IgD-negative memory B cell (primary cell): ENCODE measurements at regions not wholly inside any gene's neighbourhood (a gene's known extent, or its start where the extent isn't known, plus 50 kb on each side); places are given as distances from the start of the nearest gene placed in this dataset.
"Not testable (repeated sequence)": the region's sequence is repeated elsewhere in the genome, so short reads cannot be mapped to it uniquely, and the experiment has no call there.

ENCODE experiments used
- H3K27ac Mint-ChIP-seq, 3 donors: one replicate each; pipeline ENCODE4 v1.8.0; 2020 to 2022; ENCODE audit warnings: mild to moderate bottlenecking in 3 of 3, mixed read lengths in 3 of 3, moderate library complexity in 1 of 3
- H3K27me3 Mint-ChIP-seq: one replicate; pipeline ENCODE4 v1.8.0; 2021; ENCODE audit warnings: mixed read lengths
- H3K36me3 Mint-ChIP-seq: one replicate; pipeline ENCODE4 v1.8.0; 2020; ENCODE audit warnings: mild to moderate bottlenecking, mixed read lengths
- H3K4me1 Mint-ChIP-seq, 3 donors: one replicate each; pipeline ENCODE4 v1.8.0; 2020 to 2022; ENCODE audit warnings: mixed read lengths in 3 of 3, mild to moderate bottlenecking in 1 of 3
- H3K4me3 Mint-ChIP-seq, 4 donors: one replicate each; pipeline ENCODE4 v1.8.0; 2020 to 2022; ENCODE audit warnings: mild to moderate bottlenecking in 4 of 4, mixed read lengths in 4 of 4, moderate library complexity in 3 of 4
- H3K9me3 Mint-ChIP-seq, 3 donors: one replicate each; pipeline ENCODE4 v1.8.0; 2020 to 2021; ENCODE audit warnings: mixed read lengths in 3 of 3, mild to moderate bottlenecking in 1 of 3

DNA sequence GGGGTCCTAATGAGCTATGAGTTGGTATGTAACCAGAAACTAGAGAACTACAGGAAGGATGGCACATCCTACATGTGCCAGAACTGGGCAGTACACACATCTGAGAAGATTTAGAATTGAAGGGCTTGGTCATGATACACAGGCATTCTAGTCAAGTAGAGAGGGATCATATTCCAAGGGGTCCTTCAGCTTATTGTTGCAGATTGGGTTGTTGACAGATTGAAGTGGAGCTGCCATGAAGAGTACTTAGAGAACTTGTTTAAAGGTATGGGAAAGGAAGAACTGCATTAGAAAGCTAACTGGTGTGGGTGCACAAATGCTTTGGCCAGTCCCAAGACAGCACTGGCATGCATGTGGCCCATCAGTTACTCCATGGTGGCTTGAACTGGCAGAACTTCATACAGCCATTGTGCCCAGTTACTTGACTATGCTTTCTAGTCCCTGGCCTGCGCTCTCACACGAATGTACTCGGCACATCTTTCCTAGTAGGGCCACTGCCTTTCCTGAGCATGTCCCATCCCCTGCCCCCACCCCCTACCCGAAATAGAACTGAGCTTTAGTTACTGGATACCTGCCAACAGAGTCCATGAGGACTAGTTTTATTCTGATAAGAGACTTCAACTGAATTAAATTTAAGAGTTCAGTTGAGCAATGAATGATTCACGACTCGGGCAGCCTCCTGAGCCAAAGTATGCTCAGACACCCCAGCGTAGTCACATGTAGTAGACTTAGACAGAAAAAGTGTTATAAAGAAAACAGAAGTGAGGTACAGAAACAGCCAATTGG, 64.0 kb downstream of the CCNG2 start:
- Mint-ChIP-seq H3K27me3 (no peaks in the 10 kb centered on the region), H3K36me3 (no peaks in the 10 kb centered on the region), H3K27ac (peak overlapping the region in 1 of 3 donors; percentile 49), H3K9me3 (peaks cover 0 to 4% (median 2%) of the 10 kb centered on the region in 3 donors), H3K4me1 (no peaks in the 10 kb centered on the region), H3K4me3 (no peak overlapping the region)

DNA sequence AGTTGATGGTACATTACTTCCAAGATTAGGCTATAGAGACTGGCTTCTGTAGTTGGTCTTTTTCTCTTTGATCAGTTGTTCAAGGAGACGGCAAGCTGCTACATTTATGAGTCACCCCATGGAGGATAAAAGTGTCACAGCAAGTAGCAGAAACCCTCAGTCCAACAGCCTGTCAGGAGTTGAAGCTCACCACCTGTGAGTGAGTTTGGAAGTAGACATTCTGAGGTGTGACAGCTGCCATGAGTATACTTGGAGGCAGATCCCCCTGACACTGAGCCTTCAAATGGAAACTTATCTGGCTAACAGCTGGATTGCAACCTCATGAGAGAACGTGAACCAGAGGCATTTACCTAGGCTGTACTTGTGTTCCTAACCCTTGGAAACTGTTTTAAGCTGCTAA, 68.0 kb downstream of the CCNG2 start:
- Mint-ChIP-seq H3K27me3 (no peaks in the 10 kb centered on the region), H3K4me1 (no peaks in the 10 kb centered on the region), H3K36me3 (peaks cover 8% of the 10 kb centered on the region), H3K4me3 (no peak overlapping the region), H3K27ac (no peak overlapping the region), H3K9me3 (peaks cover 4 to 8% (median 7%) of the 10 kb centered on the region in 3 donors)

DNA sequence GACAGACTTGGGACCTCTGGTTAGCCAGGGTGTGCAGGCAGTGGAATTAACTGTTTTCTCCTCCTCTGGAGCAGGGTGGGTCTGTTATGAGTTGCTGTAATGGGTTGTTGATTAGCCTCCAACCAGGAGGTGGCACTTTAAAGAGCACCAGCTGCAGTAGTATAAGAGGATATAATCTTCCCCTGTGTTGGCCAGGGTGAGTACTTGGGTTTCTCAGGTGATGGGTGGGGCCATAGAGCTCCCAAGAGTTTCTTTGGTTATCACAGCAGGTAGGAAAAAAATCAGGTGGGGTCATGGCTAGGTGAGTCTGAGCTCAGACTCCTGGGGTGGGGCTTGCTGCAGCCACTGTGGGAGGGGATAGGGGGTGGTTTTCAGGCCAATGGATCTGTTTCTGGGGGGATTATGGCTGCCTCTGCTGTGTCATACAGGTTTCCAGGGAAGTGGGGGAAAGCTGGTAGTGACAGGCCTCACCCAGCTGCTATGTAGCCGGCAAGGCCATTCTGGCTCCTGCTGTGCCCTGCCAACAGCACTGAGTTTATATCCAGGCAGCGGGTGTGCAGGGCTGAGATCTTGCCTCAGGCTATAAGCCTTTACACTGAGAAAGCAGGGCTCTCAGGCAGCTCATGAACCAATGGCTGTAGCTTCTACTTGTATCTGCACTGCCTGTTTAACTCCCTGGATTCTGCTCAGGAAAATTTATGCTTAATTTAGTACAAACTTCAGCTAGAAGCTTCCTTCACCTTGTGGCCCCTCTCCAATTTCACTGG, 70.1 kb downstream of the CCNG2 start:
- Mint-ChIP-seq H3K9me3 (peaks cover 3 to 8% (median 7%) of the 10 kb centered on the region in 3 donors), H3K36me3 (peaks cover 8% of the 10 kb centered on the region), H3K27me3 (no peaks in the 10 kb centered on the region), H3K27ac (no peak overlapping the region), H3K4me1 (peaks cover 0 to 3% (median 3%) of the 10 kb centered on the region in 3 donors), H3K4me3 (peak overlapping the region in 1 of 4 donors; percentile 76)

DNA sequence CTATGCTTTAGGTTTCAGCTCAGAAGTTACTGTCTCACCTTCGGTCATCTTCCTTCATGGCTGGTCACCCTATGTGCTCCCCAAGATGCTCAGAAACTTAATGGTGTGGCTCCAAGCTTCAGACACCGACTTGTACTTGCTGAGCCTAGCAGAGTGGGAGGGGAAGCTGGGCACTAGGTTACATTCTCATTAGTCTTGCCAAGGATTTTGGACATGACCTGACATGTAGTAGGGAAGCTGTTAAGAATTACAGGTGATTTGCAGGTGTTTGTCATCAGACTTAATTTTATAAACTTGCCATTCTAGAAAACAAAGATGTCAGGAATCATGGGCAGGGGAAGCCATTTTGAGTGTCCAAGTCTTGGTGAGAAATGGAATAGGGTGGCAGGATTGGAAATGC, 72.4 kb downstream of the CCNG2 start:
- peaks cover 0 to 8% (median 5%) of the 10 kb centered on the region in 3 donors for H3K9me3 Mint-ChIP-seq
- peaks cover 10% of the 10 kb centered on the region for H3K36me3 Mint-ChIP-seq
- H3K4me1 Mint-ChIP-seq: peaks cover 0 to 3% (median 3%) of the 10 kb centered on the region in 3 donors
- no peaks in the 10 kb centered on the region for H3K27me3 Mint-ChIP-seq
- H3K27ac Mint-ChIP-seq: no peak overlapping the region
- no peak overlapping the region for H3K4me3 Mint-ChIP-seq

DNA sequence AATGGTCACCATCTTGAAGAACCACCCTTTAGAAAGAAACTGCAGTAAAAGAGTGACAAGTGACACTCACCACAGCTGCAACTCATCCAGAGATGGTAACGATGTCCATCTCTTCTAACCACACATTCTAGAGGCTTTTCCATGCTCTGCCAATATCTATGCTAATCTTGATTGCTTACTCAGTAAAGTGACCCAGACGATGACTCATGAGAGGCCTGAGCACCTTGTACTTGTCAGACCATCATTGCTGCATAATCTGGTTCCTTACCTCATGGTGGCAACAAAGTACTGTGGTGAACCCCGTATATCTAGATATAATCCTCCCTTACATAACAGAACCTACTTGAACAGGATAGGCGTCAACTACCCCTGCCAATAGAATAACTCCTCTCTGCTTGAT, 75.6 kb downstream of the CCNG2 start:
- H3K27me3 Mint-ChIP-seq: no peaks in the 10 kb centered on the region
- H3K4me3 Mint-ChIP-seq: no peak overlapping the region
- peaks cover 5% of the 10 kb centered on the region for H3K36me3 Mint-ChIP-seq
- H3K9me3 Mint-ChIP-seq: peaks cover 0 to 4% (median 2%) of the 10 kb centered on the region in 3 donors
- H3K4me1 Mint-ChIP-seq: peaks cover 0 to 6% (median 3%) of the 10 kb centered on the region in 3 donors
- H3K27ac Mint-ChIP-seq: no peak overlapping the region

DNA sequence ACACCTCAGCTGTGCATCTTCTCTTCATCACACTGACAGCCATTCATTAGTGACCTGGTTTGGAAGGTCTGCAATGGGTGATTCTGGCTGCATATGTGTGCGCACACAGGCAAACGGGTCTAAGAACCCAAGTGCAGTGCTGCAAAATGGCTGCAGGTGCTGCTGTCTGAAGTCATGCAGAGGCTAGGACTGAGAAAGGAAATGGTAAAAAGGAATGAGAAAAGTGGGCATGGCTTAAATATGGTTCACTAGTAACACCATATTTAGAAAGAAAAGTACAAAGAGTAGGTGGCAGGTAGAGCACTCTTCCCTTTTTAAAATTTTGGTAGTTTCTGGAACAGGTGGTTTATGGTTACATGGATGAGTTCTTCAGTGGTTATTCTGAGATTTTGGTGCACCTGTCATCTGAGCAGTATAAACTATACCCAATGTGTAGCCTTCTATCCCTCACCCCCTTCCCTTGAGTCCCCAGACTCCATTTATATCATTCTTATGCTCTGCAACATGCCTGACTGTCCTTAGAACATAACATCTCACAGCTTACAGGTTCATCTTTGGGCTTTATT, 78.4 kb downstream of the CCNG2 start:
- H3K27ac Mint-ChIP-seq: no peak overlapping the region
- H3K36me3 Mint-ChIP-seq: peaks cover 2% of the 10 kb centered on the region
- H3K27me3 Mint-ChIP-seq: no peaks in the 10 kb centered on the region
- H3K9me3 Mint-ChIP-seq: no peaks in the 10 kb centered on the region
- peaks cover 0 to 7% (median 3%) of the 10 kb centered on the region in 3 donors for H3K4me1 Mint-ChIP-seq
- H3K4me3 Mint-ChIP-seq: no peak overlapping the region

DNA sequence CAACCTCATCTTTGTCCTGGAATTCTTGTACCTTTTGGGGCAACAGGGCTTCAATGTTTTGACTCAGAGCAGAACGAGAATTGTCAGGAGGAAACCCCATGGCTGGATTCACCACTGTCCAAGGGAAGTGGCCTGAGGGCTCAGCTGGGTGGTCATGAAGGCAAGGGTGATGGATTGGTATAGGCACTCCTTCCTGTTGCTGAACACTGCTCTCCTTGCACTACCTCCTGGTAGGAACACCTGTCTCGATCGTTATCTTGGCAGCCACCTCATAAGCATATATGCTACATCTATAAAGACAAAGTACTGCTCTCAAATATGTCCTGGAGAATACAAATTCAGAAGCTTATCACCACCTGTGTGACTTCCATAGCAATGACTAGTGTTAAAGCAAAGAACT, 79.8 kb downstream of the CCNG2 start:
- Mint-ChIP-seq H3K27me3 (peaks cover 1% of the 10 kb centered on the region), H3K27ac (no peak overlapping the region), H3K4me3 (no peak overlapping the region), H3K4me1 (peaks cover 0 to 5% (median 0%) of the 10 kb centered on the region in 3 donors), H3K9me3 (no peaks in the 10 kb centered on the region), H3K36me3 (peaks cover 2% of the 10 kb centered on the region)

DNA sequence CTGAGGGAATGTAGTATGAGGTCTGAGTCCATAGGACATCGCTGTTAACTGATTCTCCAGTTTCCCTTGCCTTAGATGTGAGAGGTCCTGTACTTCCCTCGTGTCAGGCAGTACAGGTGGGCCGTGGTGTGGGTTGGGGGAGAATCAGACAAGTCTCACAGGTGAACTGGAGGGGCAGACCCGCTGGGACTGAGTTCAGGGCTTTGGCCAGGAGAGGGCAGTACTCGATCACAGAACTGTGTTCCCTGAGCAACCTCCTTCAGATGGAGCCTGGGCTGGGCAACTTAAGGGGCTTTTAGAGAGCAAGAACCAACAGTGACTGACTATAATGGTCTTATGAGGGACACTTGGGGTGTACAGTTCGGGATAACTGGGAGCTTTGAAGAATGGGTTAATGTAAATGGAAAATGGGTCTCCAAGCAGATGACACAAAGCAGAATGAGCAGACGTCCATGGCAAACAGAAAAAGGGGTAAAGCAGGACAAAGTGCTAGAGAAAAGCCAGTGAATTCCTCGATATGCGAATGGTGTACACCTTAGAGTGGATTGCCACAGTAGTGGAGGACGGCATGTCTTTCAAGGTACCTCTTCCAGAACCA, 83.6 kb downstream of the CCNG2 start:
- Mint-ChIP-seq H3K27me3 (peaks cover 4% of the 10 kb centered on the region), H3K36me3 (no peaks in the 10 kb centered on the region), H3K9me3 (no peaks in the 10 kb centered on the region), H3K4me1 (peaks cover 0 to 2% (median 0%) of the 10 kb centered on the region in 3 donors), H3K27ac (no peak overlapping the region), H3K4me3 (no peak overlapping the region)

DNA sequence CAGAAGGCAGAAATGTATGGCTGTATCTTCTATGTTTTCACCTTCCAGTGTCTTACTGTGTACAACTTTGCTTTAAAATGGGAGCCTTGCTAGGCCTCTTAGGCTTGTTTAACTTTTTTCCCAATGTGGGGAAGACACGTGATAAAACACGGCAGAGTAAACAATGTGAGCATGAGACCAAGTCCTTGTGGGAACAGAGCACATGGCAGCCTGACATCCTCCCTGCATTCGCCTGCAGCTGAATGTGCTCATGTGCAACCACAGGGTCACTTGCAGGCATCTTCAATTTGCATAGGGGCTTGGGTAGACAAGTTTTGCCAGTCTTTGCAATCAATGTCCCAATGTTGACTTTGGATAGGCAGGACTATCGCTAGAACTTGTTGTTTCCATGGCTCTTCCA, 91.8 kb downstream of the CCNG2 start:
- H3K4me1 Mint-ChIP-seq: no peaks in the 10 kb centered on the region
- H3K9me3 Mint-ChIP-seq: no peaks in the 10 kb centered on the region
- peaks cover 10% of the 10 kb centered on the region for H3K27me3 Mint-ChIP-seq
- H3K36me3 Mint-ChIP-seq: no peaks in the 10 kb centered on the region
- H3K4me3 Mint-ChIP-seq: no peak overlapping the region
- no peak overlapping the region for H3K27ac Mint-ChIP-seq

DNA sequence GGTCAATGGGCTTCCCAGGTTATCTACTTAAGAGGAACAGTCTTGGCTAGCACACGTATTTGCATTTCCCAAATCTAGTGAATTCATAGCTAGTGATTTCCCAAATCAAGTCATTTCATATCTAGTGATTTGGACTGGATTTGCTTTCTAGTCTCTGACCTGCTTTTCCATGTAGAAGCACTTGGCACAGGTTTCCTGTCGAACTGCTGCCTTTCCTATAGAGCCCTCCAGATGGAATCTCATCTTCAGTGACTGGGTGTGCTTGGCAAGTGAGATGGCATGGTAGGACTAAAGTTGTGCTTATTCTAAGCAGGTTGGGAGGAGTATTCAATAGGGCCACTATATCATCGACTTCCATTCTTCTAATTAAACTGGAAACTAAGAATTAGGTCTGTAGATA, 94.7 kb downstream of the CCNG2 start:
- Mint-ChIP-seq H3K36me3 (no peaks in the 10 kb centered on the region), H3K4me3 (no peak overlapping the region), H3K27ac (no peak overlapping the region), H3K9me3 (no peaks in the 10 kb centered on the region), H3K27me3 (peaks cover 11% of the 10 kb centered on the region), H3K4me1 (no peaks in the 10 kb centered on the region)

DNA sequence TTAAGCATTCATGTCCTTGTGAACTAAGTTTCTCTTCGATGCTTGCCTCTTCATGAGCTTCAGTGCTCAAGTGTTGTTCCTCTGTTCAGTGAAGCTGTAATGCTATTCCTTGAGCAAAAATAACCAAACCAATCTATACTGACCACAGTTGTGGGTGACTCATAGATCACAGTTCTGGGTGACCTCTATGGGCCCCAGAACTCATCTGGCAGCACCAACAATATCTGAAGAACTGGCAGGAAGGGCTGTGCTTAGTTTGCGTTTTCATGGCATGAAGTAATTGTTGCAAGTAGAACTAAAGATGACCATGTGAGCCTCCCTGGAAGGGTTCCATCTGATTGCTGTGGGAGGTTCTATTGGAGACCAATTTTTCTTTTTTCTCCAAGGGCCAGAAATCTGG, 106.2 kb downstream of the CCNG2 start:
- Mint-ChIP-seq H3K27me3 (peaks cover 3% of the 10 kb centered on the region), H3K27ac (peak overlapping the region in 1 of 3 donors; percentile 1), H3K9me3 (peaks cover 0 to 8% (median 6%) of the 10 kb centered on the region in 3 donors), H3K4me1 (no peaks in the 10 kb centered on the region), H3K4me3 (no peak overlapping the region), H3K36me3 (peaks cover 4% of the 10 kb centered on the region)

DNA sequence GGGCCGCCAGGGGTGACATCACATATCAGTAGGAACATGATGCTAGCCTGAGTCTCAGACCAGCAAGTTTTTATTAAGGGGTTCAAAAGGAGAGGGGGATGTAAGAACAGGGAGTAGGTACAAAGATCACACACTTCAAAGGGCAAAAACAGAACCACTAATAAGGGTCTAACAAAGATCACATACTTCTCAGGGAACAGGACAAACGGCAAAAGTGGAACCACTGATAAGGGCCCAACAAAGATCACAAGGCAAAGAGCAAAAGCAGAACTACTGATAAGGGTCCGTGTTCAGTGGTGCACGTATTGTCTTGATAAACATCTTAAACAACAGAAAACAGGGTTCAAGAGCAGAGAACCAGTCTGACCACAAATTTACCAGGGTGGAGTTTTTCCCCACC, 107.0 kb downstream of the CCNG2 start:
- not testable (repeated sequence) for H3K36me3 Mint-ChIP-seq, H3K27ac Mint-ChIP-seq, H3K4me1 Mint-ChIP-seq, H3K4me3 Mint-ChIP-seq, H3K9me3 Mint-ChIP-seq, H3K27me3 Mint-ChIP-seq

DNA sequence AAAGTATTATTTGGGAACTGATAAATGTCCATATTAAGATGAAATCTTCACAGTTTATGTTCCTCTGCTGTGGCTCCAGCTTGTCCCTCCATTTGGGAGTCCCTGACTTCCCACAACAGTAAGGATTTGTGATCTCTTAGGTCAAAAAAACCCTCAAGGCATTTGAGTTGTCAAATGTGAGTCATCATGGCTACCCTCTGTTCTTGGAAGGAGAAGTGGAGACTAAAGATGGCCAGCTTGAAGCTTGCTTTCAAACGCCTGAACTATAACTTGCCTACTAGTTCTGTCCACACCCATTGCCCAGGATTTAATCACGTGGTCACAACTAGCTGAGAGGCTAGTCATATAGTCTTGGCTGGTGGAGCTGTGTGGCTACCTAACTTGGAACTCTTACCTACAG, 107.8 kb downstream of the CCNG2 start:
- Mint-ChIP-seq H3K27ac (no peak overlapping the region), H3K4me3 (no peak overlapping the region), H3K36me3 (peaks cover 4% of the 10 kb centered on the region), H3K27me3 (peaks cover 3% of the 10 kb centered on the region), H3K9me3 (peaks cover 0 to 8% (median 6%) of the 10 kb centered on the region in 3 donors), H3K4me1 (no peaks in the 10 kb centered on the region)

DNA sequence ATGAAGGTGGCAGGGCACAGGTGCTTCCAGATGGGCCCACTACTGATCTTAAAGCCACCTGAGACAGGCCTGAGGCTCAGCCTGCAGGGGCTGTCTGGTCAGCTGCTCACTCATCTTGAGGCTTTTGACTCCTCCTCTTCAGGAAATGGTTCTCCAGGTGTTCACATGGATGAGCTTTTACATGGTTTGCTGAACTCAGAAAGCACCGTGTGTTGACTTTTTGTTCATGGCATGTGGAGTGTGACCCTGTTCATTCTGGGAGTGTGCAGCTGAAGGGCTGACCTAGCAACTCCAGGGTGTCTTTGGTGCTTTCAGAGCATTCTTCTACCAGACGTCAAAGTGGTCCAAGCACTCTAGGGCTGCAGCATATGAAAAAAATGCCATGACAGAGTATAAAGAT, 111.1 kb downstream of the CCNG2 start:
- Mint-ChIP-seq H3K4me3 (no peak overlapping the region), H3K27me3 (peaks cover 3% of the 10 kb centered on the region)

DNA sequence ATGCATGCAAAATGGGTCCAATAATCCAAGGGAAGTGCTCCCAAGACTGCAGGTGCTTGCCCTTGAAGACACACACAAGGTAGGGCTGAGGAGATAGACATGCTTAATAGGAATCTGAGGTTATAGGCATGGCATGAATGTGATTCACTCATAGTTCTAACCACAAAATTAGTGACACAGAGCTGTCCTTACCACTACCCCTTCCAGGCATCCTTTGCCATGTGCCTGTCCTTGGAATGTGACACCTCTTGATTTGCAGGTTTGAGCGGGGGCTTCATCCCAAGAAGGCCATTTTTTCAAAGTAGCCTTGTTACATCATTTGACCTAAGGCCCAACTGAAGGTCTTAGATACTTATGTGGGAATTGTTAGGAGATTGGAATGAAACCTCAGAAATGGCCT, 112.5 kb downstream of the CCNG2 start:
- Mint-ChIP-seq H3K36me3 (peaks cover 4% of the 10 kb centered on the region), H3K27ac (no peak overlapping the region)

More for the DNA sequence above, 111.1 kb downstream of the CCNG2 start:
- Mint-ChIP-seq H3K27ac (no peak overlapping the region), H3K4me1 (no peaks in the 10 kb centered on the region), H3K36me3 (peaks cover 6% of the 10 kb centered on the region), H3K9me3 (peaks cover 0 to 8% (median 6%) of the 10 kb centered on the region in 3 donors)

More for the DNA sequence above, 112.5 kb downstream of the CCNG2 start:
- H3K9me3 Mint-ChIP-seq: peaks cover 0 to 4% (median 1%) of the 10 kb centered on the region in 3 donors
- no peak overlapping the region for H3K4me3 Mint-ChIP-seq
- H3K27me3 Mint-ChIP-seq: peaks cover 3% of the 10 kb centered on the region
- no peaks in the 10 kb centered on the region for H3K4me1 Mint-ChIP-seq
